ENCODE measurements at regions not wholly inside any gene's neighbourhood (a gene's known extent, or its start where the extent isn't known, plus 50 kb on each side); places are given as distances from the start of the nearest gene placed in this dataset.

DNA sequence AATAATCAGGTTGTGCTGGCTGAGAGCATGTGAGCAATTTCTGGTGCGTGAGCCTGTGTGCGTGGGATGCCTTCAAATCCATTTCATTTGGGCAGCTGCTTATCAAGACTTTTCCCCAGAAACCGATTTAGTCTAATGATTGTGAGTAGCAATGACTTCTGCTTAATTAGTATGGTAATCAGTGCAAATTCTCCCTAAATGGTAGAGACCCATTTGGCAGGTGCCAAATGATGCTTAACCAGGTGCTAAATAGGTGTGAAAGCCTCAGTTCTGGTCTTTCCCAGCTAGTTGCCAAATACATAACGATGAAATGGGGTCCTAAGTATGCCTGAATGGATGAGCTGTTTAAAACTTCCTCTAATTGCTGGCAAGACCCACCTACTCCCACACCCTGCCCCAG is 248.4 kb upstream of the CCDC196 start:
- Histone ChIP-seq H3K27me3 (ENCODE audit: insufficient read depth, low read length) (no peaks in the 10 kb centered on the region), H3K79me2 (ENCODE audit: insufficient read depth, low read length) (no peaks in the 10 kb centered on the region), H3K9me3 (ENCODE audit: low read depth, low read length) (no peaks in the 10 kb centered on the region), H2AFZ (ENCODE audit: low read length) (no peak overlapping the region), H3K36me3 (ENCODE audit: insufficient read depth, low read length) (no peaks in the 10 kb centered on the region), H3K4me1 (ENCODE audit: insufficient read depth, low read length) (no peaks in the 10 kb centered on the region), H3K27ac (ENCODE audit: low read depth, low read length) (no peak overlapping the region), H3K4me3 (ENCODE audit: insufficient read depth, low read length) (no peak overlapping the region), H3K4me2 (ENCODE audit: insufficient read depth, low read length) (no peak overlapping the region), H4K20me1 (ENCODE audit: insufficient read depth, low read length) (no peaks in the 10 kb centered on the region)
- DNase-seq (ENCODE audit: insufficient read length, low spot score, missing footprints), result no peak
- TF ChIP-seq, protein P1, sequence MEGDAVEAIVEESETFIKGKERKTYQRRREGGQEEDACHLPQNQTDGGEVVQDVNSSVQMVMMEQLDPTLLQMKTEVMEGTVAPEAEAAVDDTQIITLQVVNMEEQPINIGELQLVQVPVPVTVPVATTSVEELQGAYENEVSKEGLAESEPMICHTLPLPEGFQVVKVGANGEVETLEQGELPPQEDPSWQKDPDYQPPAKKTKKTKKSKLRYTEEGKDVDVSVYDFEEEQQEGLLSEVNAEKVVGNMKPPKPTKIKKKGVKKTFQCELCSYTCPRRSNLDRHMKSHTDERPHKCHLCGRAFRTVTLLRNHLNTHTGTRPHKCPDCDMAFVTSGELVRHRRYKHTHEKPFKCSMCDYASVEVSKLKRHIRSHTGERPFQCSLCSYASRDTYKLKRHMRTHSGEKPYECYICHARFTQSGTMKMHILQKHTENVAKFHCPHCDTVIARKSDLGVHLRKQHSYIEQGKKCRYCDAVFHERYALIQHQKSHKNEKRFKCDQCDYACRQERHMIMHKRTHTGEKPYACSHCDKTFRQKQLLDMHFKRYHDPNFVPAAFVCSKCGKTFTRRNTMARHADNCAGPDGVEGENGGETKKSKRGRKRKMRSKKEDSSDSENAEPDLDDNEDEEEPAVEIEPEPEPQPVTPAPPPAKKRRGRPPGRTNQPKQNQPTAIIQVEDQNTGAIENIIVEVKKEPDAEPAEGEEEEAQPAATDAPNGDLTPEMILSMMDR (IDR thresholded peaks at IDR 0.05; ENCODE audit: extremely low read depth, low read depth, low read length), result no peak

DNA sequence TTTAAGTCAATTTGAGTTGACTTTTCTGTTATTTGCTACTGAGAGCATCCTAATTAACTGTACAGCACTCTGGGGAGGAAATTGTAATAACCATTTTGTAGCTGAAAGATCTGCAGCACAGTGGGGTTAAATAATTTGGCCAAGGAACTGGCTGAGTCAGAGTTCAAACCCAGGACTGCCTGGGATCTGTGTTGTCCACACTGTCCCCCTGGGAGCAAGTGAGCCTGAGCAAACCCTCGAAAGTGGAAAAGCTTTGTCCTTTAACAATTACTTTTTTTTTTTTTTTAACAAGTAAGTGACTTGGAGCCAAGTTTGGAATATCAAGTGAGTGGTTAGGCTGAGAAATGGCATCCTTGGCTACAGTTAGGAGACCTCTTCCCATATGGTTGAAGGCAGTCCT is 247.2 kb upstream of the CCDC196 start:
- no peak overlapping the region for H3K27ac ChIP-seq (ENCODE audit: low read depth, low read length)
- H3K4me1 ChIP-seq (ENCODE audit: insufficient read depth, low read length), result no peaks in the 10 kb centered on the region
- H3K27me3 ChIP-seq (ENCODE audit: insufficient read depth, low read length), result no peaks in the 10 kb centered on the region
- H3K79me2 ChIP-seq (ENCODE audit: insufficient read depth, low read length), result no peaks in the 10 kb centered on the region
- H3K4me3 ChIP-seq (ENCODE audit: insufficient read depth, low read length), result no peak overlapping the region
- H3K36me3 ChIP-seq (ENCODE audit: insufficient read depth, low read length), result no peaks in the 10 kb centered on the region
- no peaks in the 10 kb centered on the region for H3K9me3 ChIP-seq (ENCODE audit: low read depth, low read length)
- no peak overlapping the region for H2AFZ ChIP-seq (ENCODE audit: low read length)
- H3K4me2 ChIP-seq (ENCODE audit: insufficient read depth, low read length), result no peak overlapping the region
- no peaks in the 10 kb centered on the region for H4K20me1 ChIP-seq (ENCODE audit: insufficient read depth, low read length)
- DNase-seq (ENCODE audit: insufficient read length, low spot score, missing footprints), result no peak
- TF ChIP-seq, protein P1 (IDR thresholded peaks at IDR 0.05; ENCODE audit: extremely low read depth, low read depth, low read length), result no peak

DNA sequence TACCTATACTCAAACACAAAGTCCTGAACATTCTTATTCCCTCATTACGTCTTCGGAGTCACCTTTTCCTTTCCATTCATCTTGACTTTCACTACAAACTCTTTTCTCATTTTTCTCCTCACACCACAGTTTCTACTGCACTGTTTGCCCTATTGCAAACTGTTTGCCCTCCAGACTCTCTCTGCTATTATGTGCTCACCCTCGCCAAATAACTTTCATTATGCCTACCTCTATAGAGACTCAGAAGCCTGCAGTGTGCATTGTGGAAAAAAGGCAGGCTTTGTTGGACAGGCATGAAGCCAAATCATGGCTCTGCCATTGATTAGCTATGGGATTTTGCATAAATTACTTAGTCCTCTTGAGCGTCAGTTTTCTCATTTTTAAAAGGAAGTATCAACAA is 246.6 kb upstream of the CCDC196 start:
- TF ChIP-seq, protein P1 (IDR thresholded peaks at IDR 0.05; ENCODE audit: extremely low read depth, low read depth, low read length), result no peak
- Histone ChIP-seq H3K36me3 (ENCODE audit: insufficient read depth, low read length) (no peaks in the 10 kb centered on the region), H3K79me2 (ENCODE audit: insufficient read depth, low read length) (no peaks in the 10 kb centered on the region), H3K4me3 (ENCODE audit: insufficient read depth, low read length) (no peak overlapping the region), H3K9me3 (ENCODE audit: low read depth, low read length) (no peaks in the 10 kb centered on the region), H4K20me1 (ENCODE audit: insufficient read depth, low read length) (no peaks in the 10 kb centered on the region), H3K27me3 (ENCODE audit: insufficient read depth, low read length) (no peaks in the 10 kb centered on the region), H3K27ac (ENCODE audit: low read depth, low read length) (no peak overlapping the region), H2AFZ (ENCODE audit: low read length) (no peak overlapping the region), H3K4me2 (ENCODE audit: insufficient read depth, low read length) (no peak overlapping the region), H3K4me1 (ENCODE audit: insufficient read depth, low read length) (no peaks in the 10 kb centered on the region)
- no peak for DNase-seq (ENCODE audit: insufficient read length, low spot score, missing footprints)

DNA sequence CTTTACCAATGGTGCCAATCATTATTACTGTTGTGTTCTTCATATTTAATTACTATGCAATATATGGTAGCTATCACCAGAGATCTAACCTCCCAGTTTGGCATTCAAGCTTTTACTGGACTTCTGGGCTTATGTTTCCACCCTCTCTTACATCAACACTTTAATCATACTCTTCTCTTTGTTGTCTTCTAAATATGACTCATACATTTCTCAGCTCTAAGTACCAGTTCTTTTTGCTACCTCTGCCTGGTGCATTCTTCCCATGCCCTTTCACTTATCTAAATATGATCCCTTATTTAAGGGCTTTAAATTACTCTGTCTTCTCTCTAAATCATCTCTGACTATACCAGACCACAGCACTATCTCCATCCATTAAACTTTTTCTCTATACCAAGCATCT is 246.1 kb upstream of the CCDC196 start:
- Histone ChIP-seq H4K20me1 (ENCODE audit: insufficient read depth, low read length) (no peaks in the 10 kb centered on the region), H3K4me2 (ENCODE audit: insufficient read depth, low read length) (no peak overlapping the region), H3K9me3 (ENCODE audit: low read depth, low read length) (no peaks in the 10 kb centered on the region), H3K27me3 (ENCODE audit: insufficient read depth, low read length) (no peaks in the 10 kb centered on the region), H3K36me3 (ENCODE audit: insufficient read depth, low read length) (no peaks in the 10 kb centered on the region), H3K4me1 (ENCODE audit: insufficient read depth, low read length) (no peaks in the 10 kb centered on the region), H3K4me3 (ENCODE audit: insufficient read depth, low read length) (no peak overlapping the region), H3K27ac (ENCODE audit: low read depth, low read length) (no peak overlapping the region), H2AFZ (ENCODE audit: low read length) (no peak overlapping the region), H3K79me2 (ENCODE audit: insufficient read depth, low read length) (no peaks in the 10 kb centered on the region)
- TF ChIP-seq, protein P1 (IDR thresholded peaks at IDR 0.05; ENCODE audit: extremely low read depth, low read depth, low read length), result no peak
- no peak for DNase-seq (ENCODE audit: insufficient read length, low spot score, missing footprints)

All from osteoblast (primary cell).